Activated CD8-positive, alpha-beta memory T cell treated with anti-CD3 and anti-CD28 coated beads for 36 hours (primary cell): ENCODE measurements at regions not wholly inside any gene's neighbourhood (a gene's known extent, or its start where the extent isn't known, plus 50 kb on each side); places are given as distances from the start of the nearest gene placed in this dataset.
"Not testable (repeated sequence)": the region's sequence is repeated elsewhere in the genome, so short reads cannot be mapped to it uniquely, and the experiment has no call there.

Source experiments
- CTCF ChIA-PET: fragments of 350-600 bp; sonication (Branson Sonifier 250); formaldehyde crosslinking; loops from one replicate; lab custom pipeline; 2021; ENCODE audit warnings: antibody characterized with exemption; lab: Charles Lee
- POLR2A ChIA-PET: fragments of 350-600 bp; sonication (Branson Sonifier 250); formaldehyde crosslinking; loops from one replicate; lab custom pipeline; 2021; ENCODE audit warnings: antibody characterized with exemption; lab: Charles Lee

GRCh38 chr10:33026422-33026821 is 68.4 kb upstream of the ITGB1 start:
- ChIA-PET POLR2A (no interaction called here), CTCF (no interaction called here)

- CTCF ChIA-PET = no interaction called here
Measured at GRCh38 chr10:33025910-33026309, 67.9 kb upstream of the ITGB1 start.

DNA sequence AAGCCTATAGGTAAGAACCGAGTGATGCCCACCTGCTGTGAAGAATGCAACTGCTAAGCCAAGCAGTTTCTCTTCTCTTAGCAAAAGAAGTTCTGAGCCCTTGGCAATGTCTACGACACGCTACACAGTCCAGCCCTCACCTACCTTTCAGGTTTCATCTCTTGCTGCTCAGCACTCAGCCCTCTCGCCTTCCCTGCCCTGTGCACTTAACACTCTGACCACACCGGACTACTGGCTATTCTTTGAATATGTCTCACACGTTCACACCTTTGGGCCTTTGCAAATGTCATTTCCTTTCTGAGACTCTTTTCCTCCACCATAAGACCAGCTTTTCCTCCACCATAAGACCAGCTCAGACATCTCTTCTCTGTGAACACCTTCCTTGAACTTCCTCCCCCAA is 67.0 kb upstream of the ITGB1 start:
- CTCF ChIA-PET = no interaction called here
- POLR2A ChIA-PET = no interaction called here

More at GRCh38 chr10:33025910-33026309, 67.9 kb upstream of the ITGB1 start:
- POLR2A ChIA-PET = no interaction called here

GRCh38 chr10:33022691-33023090 is 64.7 kb upstream of the ITGB1 start:
- CTCF ChIA-PET = no interaction called here
- POLR2A ChIA-PET = no interaction called here

DNA sequence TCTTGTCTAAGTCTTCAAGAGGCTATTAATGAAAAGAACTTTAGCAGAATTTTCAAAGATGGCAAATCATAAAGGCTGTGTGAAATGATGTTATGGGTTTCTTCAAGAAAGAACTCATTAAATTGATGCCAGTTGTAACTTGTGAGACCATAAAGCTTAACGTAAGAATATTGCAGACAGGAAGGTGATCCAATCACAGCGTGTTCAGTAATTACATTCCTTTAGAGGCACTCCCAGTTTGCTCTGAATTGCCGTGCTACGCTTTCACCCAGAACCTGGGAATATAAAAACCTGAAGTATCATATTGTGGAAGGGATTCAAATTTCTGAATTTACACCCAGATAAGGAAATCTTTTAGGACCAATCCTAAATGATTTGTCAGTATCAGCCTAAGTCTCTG is 64.1 kb upstream of the ITGB1 start:
- ChIA-PET POLR2A (no interaction called here), CTCF (no interaction called here)

- ChIA-PET POLR2A (no interaction called here), CTCF (no interaction called here)
Measured at GRCh38 chr10:33016988-33017387, 59.0 kb upstream of the ITGB1 start.

DNA sequence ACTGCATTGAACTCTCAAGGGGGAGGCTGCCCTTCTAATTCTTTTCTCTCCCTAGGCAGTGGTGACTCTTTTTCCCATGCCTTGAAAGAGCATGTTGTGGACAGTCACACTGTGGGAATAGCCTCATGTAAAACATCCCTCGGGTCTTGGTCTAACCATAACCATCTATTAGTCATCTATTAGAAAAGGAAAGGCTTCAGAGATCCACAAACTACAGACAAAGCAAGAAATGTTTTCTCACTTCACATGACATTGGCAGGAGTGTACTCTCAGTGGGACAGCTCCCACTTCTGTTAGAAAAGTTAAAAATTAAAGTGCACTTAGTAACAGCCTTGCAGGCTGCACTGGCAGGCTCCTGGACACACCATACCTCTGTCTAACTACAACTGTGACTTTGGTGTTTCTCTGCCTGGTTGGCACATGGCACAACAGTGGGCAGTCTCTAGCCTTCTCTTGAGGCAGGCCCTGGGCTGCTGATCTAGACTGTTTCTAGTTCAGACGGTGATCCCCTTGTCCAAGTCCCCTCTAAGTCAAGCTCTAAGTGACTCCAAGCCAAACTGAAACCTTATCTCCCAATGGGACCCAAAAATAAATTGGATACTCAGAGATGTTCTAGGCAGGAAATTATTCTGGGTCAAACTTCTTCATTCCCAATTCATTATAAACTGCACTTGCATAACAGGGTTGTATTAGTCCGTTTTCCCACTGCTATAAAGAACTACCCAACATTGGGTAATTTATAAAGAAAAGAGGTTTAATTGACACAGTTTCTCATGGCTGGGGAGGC is 57.9 kb upstream of the ITGB1 start:
- ChIA-PET POLR2A (no interaction called here), CTCF (no interaction called here)

DNA sequence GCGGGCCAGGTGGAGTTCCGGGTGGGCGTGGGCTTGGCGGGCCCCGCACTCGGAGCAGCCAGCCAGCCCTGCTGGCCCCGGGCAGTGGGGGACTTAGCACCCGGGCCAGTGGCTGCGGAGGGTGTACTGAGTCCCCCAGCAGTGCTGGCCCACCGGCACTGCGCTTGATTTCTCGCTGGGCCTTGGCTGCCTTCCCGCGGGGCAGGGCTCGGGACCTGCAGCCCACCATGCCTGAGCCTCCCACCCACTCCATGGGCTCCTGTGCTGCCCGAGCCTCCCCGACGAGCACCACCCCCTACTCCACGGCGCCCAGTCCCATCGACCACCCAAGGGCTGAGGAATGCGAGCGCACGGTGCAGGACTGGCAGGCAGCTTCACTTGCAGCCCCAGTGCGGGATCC is 55.3 kb upstream of the ITGB1 start:
- POLR2A ChIA-PET = not testable (repeated sequence)
- CTCF ChIA-PET = interaction anchor here (0.6 to 0.7 kb wide), 2 partner anchors 218 to 1660 kb away, joined by 3 to 5 read pairs; no protein-coding TSS in a partner anchor

GRCh38 chr10:33012306-33012705 is 54.3 kb upstream of the ITGB1 start:
- POLR2A ChIA-PET = no interaction called here
- CTCF ChIA-PET = no interaction called here

DNA sequence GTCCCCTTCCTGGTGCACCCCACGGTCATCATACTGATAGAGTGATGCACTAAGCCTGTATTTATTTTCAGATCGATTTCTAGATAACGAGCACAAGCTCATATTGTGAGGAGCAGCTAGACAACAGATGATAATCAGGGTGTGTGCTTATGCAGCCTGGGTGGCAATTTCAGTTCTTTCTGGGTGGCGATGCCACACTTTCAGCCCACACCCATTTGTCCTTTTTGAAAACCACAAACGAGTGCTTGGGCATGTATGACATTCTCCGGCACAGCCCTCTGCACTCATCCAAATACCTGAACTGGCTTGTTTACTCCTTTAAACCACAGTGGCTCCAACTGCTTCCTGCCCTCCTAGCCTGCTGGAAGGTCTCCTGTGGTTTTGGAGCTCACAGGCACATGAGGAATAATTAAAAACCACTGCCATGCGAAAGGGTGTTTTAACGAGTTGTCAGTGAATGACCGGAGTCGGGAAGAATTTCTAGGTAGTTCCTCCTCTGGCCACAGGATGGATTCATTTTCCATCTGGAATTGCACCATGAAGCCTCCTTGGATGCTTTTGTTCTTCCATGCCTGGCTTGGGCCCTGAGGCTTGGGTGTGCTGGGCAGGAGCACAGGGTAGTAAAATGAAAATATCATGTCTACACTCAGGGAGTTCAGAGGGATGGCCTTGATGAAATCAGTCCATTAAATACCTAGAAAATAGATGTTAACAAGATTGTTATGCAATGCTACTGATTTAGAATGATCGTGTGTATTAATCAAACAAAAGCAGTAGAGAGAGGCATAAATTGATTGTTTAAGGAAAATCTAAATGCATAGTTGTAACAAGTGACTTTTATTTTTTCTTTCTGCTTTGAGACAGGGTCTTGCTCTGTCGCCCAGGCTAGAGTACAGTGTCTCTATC is 52.4 kb upstream of the ITGB1 start:
- POLR2A ChIA-PET = no interaction called here
- CTCF ChIA-PET = interaction anchor here (1.4 to 1.9 kb wide), 3 partner anchors 90 to 145 kb away, joined by 3 to 5 read pairs (median 5); no protein-coding TSS in a partner anchor

- POLR2A ChIA-PET = interaction anchor here (0.6 kb wide), 1 partner anchor 146 kb away, joined by 3 read pairs; no protein-coding TSS in a partner anchor
- CTCF ChIA-PET = interaction anchor here (0.6 to 1.9 kb wide), 14 partner anchors 9 to 757 kb away, joined by 3 to 6 read pairs (median 4); no protein-coding TSS in a partner anchor
Measured at GRCh38 chr10:33009244-33010131, 51.5 kb upstream of the ITGB1 start.

GRCh38 chr10:33008499-33009243 is 50.6 kb upstream of the ITGB1 start:
- ChIA-PET POLR2A (interaction anchor here (0.6 to 0.7 kb wide), 2 partner anchors 93 to 147 kb away, joined by 3 read pairs; no protein-coding TSS in a partner anchor), CTCF (interaction anchor here (0.6 to 1.9 kb wide), 14 partner anchors 10 to 757 kb away, joined by 3 to 6 read pairs (median 4); no protein-coding TSS in a partner anchor)

GRCh38 chr10:33007731-33008381 is 49.8 kb upstream of the ITGB1 start:
- POLR2A ChIA-PET, CTCF ChIA-PET: not testable (repeated sequence)
